HG02970 (cell line): ENCODE measurements at regions not wholly inside any gene's neighbourhood (a gene's known extent, or its start where the extent isn't known, plus 50 kb on each side); places are given as distances from the start of the nearest gene placed in this dataset.
"Not testable (repeated sequence)": the region's sequence is repeated elsewhere in the genome, so short reads cannot be mapped to it uniquely, and the experiment has no call there.

ENCODE experiments used
- ATAC-seq: cut with Tn5 transposase; IDR thresholded peaks from one replicate; pipeline ENCODE4 v1.9.1; 2021; ENCODE audit warnings: mild to moderate bottlenecking, moderate library complexity, moderate number of reproducible peaks; ENCODE audit not compliant: unreplicated experiment, low FRiP score

- ATAC-seq: no peak
Observed at GRCh38 chr3:153951276-153951675, 169.9 kb upstream of the ARHGEF26 start.

GRCh38 chr3:153952091-153952490 is 169.1 kb upstream of the ARHGEF26 start:
- no peak for ATAC-seq

GRCh38 chr3:153956613-153957012 is 164.6 kb upstream of the ARHGEF26 start:
- ATAC-seq: no peak

- no peak for ATAC-seq
Observed at GRCh38 chr3:153957421-153957820, 163.8 kb upstream of the ARHGEF26 start.

- no peak for ATAC-seq
Observed at GRCh38 chr3:153958635-153959595, 162.3 kb upstream of the ARHGEF26 start.

GRCh38 chr3:153960458-153961074 is 160.6 kb upstream of the ARHGEF26 start:
- no peak for ATAC-seq

- no peak for ATAC-seq
Observed at GRCh38 chr3:153961494-153961893, 159.7 kb upstream of the ARHGEF26 start.

GRCh38 chr3:153963012-153963411 is 158.2 kb upstream of the ARHGEF26 start:
- ATAC-seq: no peak

- no peak for ATAC-seq
Observed at GRCh38 chr3:153967260-153967659, 153.9 kb upstream of the ARHGEF26 start.

GRCh38 chr3:153970047-153970446 is 151.1 kb upstream of the ARHGEF26 start:
- no peak for ATAC-seq

GRCh38 chr3:153970741-153971347 is 150.3 kb upstream of the ARHGEF26 start:
- ATAC-seq: no peak

GRCh38 chr3:153972862-153973261 is 148.3 kb upstream of the ARHGEF26 start:
- peak; percentile 58 for ATAC-seq

GRCh38 chr3:153973722-153974265 is 147.4 kb upstream of the ARHGEF26 start:
- ATAC-seq: no peak

- ATAC-seq: no peak
Observed at GRCh38 chr3:153974614-153975013, 146.6 kb upstream of the ARHGEF26 start.

GRCh38 chr3:153976891-153977554 is 144.2 kb upstream of the ARHGEF26 start:
- no peak for ATAC-seq

GRCh38 chr3:153978006-153978405 is 143.2 kb upstream of the ARHGEF26 start:
- ATAC-seq: no peak

GRCh38 chr3:153979418-153980251 is 141.6 kb upstream of the ARHGEF26 start:
- no peak for ATAC-seq

- ATAC-seq: no peak
Observed at GRCh38 chr3:153980252-153980590, 141.0 kb upstream of the ARHGEF26 start.

- not testable (repeated sequence) for ATAC-seq
Observed at GRCh38 chr3:153997364-153997763, 123.8 kb upstream of the ARHGEF26 start.

GRCh38 chr3:154003649-154004048 is 117.5 kb upstream of the ARHGEF26 start:
- no peak for ATAC-seq
